DND-41 (cell line): ENCODE measurements at regions not wholly inside any gene's neighbourhood (a gene's known extent, or its start where the extent isn't known, plus 50 kb on each side); places are given as distances from the start of the nearest gene placed in this dataset.
"Not testable (repeated sequence)": the region's sequence is repeated elsewhere in the genome, so short reads cannot be mapped to it uniquely, and the experiment has no call there.

Experiments
- EZH2 ChIP-seq: IDR thresholded peaks from 3 replicates; pipeline ENCODE4 v1.6.1; 2012; ENCODE audit warnings: borderline replicate concordance, low read depth, mild to moderate bottlenecking, moderate library complexity, low read length, inconsistent platforms; ENCODE audit not compliant: severe bottlenecking
- TF ChIP-seq, protein P1 (sequence below): IDR thresholded peaks from 2 replicates; pipeline ENCODE4 v1.5.1; 2012; ENCODE audit warnings: borderline replicate concordance, low read length, moderate library complexity, mild to moderate bottlenecking; ENCODE audit not compliant: poor library complexity, severe bottlenecking; ENCODE audit errors: extremely low read depth

DNA sequence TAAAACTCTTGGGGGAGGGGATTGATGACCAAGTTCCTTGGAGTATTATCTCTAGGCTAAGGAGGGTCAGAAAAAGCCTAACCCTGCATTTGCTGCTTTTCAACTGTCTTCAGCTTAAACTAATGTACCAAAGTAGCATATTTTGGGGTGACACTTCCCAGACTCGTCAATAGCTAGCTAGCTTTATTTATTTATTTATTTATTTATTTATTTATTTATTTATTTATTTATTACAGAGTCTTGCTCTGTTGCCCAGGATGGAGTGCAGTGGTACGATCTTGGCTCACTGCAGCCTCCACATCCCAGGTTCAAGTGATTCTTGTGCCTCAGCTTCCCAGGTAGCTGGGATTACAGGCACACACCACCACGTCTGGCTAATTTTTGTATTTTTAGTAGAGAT is 257.1 kb downstream of the S1PR1 start:
- TF ChIP-seq EZH2 = not testable (repeated sequence)
- TF ChIP-seq, protein P1, sequence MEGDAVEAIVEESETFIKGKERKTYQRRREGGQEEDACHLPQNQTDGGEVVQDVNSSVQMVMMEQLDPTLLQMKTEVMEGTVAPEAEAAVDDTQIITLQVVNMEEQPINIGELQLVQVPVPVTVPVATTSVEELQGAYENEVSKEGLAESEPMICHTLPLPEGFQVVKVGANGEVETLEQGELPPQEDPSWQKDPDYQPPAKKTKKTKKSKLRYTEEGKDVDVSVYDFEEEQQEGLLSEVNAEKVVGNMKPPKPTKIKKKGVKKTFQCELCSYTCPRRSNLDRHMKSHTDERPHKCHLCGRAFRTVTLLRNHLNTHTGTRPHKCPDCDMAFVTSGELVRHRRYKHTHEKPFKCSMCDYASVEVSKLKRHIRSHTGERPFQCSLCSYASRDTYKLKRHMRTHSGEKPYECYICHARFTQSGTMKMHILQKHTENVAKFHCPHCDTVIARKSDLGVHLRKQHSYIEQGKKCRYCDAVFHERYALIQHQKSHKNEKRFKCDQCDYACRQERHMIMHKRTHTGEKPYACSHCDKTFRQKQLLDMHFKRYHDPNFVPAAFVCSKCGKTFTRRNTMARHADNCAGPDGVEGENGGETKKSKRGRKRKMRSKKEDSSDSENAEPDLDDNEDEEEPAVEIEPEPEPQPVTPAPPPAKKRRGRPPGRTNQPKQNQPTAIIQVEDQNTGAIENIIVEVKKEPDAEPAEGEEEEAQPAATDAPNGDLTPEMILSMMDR = not testable (repeated sequence)
